ENCODE measurements at regions not wholly inside any gene's neighbourhood (a gene's known extent, or its start where the extent isn't known, plus 50 kb on each side); places are given as distances from the start of the nearest gene placed in this dataset.

DNA sequence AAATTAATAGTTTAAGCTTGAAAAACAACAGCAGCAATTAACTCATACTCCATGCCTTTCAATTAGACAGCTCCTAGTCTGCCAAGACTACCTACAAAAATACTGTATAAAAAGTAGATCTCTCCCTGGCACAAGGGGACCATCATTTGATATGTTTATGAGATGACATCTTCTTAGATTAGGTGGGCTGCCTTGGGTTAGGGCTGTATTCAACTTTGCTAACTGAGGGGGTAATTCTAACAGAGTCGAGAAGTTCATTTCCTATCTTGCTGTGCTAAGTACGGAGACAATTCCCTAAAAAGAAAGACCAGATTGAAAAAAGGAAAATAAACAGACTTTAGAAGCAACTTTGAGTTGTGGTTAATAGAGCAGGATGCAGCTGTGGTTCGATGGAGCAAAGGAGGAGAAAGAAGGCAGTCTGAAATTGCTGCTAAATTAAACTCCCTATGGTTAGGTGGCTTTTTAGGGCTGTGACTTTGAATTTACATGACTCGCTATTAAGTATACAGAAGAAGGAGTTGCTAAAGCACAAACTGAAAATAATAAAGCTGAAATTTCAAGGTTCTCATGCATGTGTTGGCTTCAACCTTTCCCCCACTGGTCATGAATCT, 75.4 kb downstream of the CDC7 start:
- H3K9me3 ChIP-seq = no peaks in the 10 kb centered on the region
- intact Hi-C loops (cut with DNase I) = no loop called here
- TF ChIP-seq, protein P1, sequence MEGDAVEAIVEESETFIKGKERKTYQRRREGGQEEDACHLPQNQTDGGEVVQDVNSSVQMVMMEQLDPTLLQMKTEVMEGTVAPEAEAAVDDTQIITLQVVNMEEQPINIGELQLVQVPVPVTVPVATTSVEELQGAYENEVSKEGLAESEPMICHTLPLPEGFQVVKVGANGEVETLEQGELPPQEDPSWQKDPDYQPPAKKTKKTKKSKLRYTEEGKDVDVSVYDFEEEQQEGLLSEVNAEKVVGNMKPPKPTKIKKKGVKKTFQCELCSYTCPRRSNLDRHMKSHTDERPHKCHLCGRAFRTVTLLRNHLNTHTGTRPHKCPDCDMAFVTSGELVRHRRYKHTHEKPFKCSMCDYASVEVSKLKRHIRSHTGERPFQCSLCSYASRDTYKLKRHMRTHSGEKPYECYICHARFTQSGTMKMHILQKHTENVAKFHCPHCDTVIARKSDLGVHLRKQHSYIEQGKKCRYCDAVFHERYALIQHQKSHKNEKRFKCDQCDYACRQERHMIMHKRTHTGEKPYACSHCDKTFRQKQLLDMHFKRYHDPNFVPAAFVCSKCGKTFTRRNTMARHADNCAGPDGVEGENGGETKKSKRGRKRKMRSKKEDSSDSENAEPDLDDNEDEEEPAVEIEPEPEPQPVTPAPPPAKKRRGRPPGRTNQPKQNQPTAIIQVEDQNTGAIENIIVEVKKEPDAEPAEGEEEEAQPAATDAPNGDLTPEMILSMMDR (IDR thresholded peaks at IDR 0.05) = no peak
- H3K4me1 ChIP-seq = no peaks in the 10 kb centered on the region
- no peak overlapping the region for H3K4me3 ChIP-seq
- H3K36me3 ChIP-seq = no peaks in the 10 kb centered on the region
- no peaks in the 10 kb centered on the region for H3K27me3 ChIP-seq
- DNase-seq (ENCODE audit: low spot score in 2 of 2) = no peak
- no peak overlapping the region for H3K27ac ChIP-seq

DNA sequence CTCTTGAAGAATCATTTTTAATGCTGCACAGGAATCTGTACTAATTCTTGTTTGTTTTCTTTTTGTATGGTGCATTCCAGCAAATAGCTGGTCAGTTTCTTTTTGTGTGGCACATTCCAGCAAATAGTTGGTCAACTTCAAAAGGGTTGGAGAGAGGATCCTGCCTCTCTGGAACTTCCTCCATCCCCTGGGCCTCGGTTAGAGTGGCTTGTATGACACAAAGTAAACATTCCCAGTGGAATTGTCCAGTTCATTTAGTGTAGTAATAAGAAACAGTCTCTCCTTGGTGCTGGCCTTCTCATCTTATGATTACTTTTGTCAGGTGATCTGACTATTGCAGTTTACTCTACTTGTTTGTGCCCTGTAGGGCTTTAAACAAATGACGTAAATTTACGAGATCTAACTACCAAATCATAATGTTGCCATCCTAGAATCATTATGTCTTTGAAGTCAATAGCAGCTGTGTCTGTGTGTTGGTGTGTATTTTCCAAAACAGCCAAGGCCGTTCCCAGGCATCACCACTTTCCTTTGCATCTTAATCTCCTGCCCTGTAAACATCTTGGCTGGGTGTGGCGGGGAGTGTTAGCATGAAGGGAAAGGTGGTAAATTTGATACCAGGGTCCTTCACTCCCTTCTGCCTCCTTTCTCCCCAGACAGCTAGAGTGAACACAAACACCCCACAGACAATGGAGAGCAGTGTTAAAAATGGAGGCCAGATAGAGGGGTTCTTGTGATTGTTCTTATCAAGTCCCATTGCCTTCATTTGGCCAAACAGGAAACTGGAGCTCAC, 77.9 kb downstream of the CDC7 start:
- Histone ChIP-seq H3K4me3 (no peak overlapping the region), H3K4me1 (no peaks in the 10 kb centered on the region), H3K27me3 (no peaks in the 10 kb centered on the region), H3K27ac (no peak overlapping the region), H3K9me3 (no peaks in the 10 kb centered on the region), H3K36me3 (no peaks in the 10 kb centered on the region)
- TF ChIP-seq, protein P1 (IDR thresholded peaks at IDR 0.05) = no peak
- DNase-seq (ENCODE audit: low spot score in 2 of 2) = no peak
- intact Hi-C loops (cut with DNase I) = no loop called here

DNA sequence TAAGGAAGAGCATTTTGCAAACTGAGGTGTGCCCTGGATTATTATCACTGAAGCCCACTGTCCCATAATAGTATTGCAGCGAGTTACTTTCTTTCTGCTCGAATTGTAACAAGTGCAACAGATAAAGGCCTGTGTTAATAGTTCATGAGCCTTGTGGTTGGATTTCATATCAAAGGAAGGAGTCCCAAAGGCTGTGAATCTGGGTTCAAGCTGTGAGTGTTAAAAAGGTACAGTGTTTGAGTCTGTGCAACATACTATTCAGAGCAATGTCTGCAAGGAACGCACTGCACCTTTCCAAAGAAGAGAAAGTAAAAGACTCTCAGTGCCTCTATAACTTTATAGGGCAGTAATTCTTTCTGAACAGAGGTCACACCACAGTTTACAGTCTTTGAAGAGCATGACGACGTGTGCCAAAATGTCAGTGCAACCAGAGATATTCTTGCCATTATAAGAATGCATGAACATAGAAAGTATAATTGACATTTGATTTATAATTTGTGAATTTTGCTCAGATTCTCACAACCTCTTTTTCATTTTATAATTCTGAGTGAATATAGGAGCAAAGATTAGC, 79.1 kb downstream of the CDC7 start:
- Histone ChIP-seq H3K27ac (no peak overlapping the region), H3K36me3 (no peaks in the 10 kb centered on the region), H3K4me3 (no peak overlapping the region), H3K9me3 (no peaks in the 10 kb centered on the region), H3K27me3 (no peaks in the 10 kb centered on the region), H3K4me1 (no peaks in the 10 kb centered on the region)
- intact Hi-C loops (cut with DNase I) = no loop called here
- TF ChIP-seq, protein P1 (IDR thresholded peaks at IDR 0.05) = no peak
- no peak for DNase-seq (ENCODE audit: low spot score in 2 of 2)

DNA sequence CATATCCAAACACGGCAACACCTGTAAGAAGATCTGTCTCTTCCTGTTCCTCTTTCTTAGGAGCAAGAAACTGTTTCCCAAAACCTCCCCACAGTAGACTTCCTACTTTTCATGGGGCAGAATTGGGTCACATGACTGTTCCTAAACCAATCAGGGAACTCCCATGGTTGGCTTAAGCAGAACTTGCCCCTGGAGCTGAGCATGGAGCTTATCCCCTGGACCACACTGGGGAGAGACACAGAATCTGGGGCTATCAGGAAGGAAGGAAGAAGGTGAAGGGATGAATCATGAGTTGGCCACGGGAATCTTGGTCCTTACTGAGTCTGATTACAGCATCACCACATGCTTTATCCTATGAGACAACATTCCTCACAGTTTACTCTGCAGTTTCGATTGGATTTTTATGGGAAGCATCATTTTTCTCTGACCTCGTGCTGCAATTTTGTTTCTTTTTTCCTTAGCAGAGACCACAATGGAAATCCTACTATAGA, 81.8 kb downstream of the CDC7 start:
- H3K4me3 ChIP-seq = no peak overlapping the region
- H3K9me3 ChIP-seq = no peaks in the 10 kb centered on the region
- intact Hi-C loops (cut with DNase I) = no loop called here
- H3K4me1 ChIP-seq = no peaks in the 10 kb centered on the region
- TF ChIP-seq, protein P1 (IDR thresholded peaks at IDR 0.05) = no peak
- H3K36me3 ChIP-seq = no peaks in the 10 kb centered on the region
- no peak overlapping the region for H3K27ac ChIP-seq
- H3K27me3 ChIP-seq = no peaks in the 10 kb centered on the region
- DNase-seq (ENCODE audit: low spot score in 2 of 2) = no peak

DNA sequence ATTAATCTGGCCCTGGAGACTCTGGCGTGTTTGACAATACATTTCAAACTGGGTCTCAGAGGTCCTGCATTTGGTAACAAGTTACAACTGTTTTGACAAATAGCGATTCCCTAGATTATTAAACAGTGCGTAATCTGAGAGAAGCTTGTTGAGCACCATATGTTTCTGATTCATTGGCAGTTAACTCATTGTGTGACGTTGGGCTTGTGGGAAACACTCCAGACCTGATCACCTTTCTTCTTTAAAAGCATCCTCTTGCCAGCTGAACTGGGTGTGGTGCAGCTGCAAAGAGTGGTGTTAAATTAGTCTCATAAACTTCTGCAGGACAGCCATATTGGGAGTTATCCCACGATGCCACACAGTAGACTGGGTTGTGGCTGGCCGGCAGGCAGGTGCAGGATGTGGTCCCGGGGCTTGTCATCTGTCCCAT, 82.7 kb downstream of the CDC7 start:
- Histone ChIP-seq H3K9me3 (no peaks in the 10 kb centered on the region), H3K4me3 (no peak overlapping the region), H3K4me1 (no peaks in the 10 kb centered on the region), H3K27ac (no peak overlapping the region), H3K36me3 (no peaks in the 10 kb centered on the region), H3K27me3 (no peaks in the 10 kb centered on the region)
- no peak for DNase-seq (ENCODE audit: low spot score in 2 of 2)
- intact Hi-C loops (cut with DNase I) = no loop called here
- TF ChIP-seq, protein P1 (IDR thresholded peaks at IDR 0.05) = no peak

Data from ascending aorta (tissue), 2 donors.